ENCODE measurements at regions not wholly inside any gene's neighbourhood (a gene's known extent, or its start where the extent isn't known, plus 50 kb on each side); places are given as distances from the start of the nearest gene placed in this dataset.

GRCh38 chr7:16060502-16060901 is 360.8 kb downstream of the CRPPA start:
- H3K4me1 ChIP-seq = peaks cover 0 to 10% of the 10 kb centered on the region in 2 donors
- DNase-seq (no peak), ATAC-seq (no peak)
- peak overlapping the region in 2 of 4 donors; percentile 6 to 74 for H3K27ac ChIP-seq
- no peak overlapping the region for H3K4me3 ChIP-seq
- no peaks in the 10 kb centered on the region for H3K9me3 ChIP-seq
- intact Hi-C loops (cut with DNase I; ENCODE audit: low total_unique reads) (loop anchor here (10.0 kb wide), 1 partner anchor 506 kb away; no protein-coding TSS in a partner anchor), in situ Hi-C loops (cut with MboI; ENCODE audit: low sequenced_read_pairs in 4 of 4) (loop anchor here in 3 of 4 donors (10.0 to 25.0 kb wide), 4 partner anchors 373 to 506 kb away; partner anchors contain the start of genes MEOX2 (in 2 of the 3) and AGMO (in 1 of the 3))
- no peaks in the 10 kb centered on the region for H3K36me3 ChIP-seq
- H3K27me3 ChIP-seq = no peaks in the 10 kb centered on the region
- TF ChIP-seq CTCF (IDR thresholded peaks at IDR 0.05 in 4 of 5, conservative IDR thresholded peaks at IDR 0.05 in 1 of 5) (no peak), POLR2A (IDR thresholded peaks at IDR 0.05) (no peak)

GRCh38 chr7:16055263-16055976 is 365.9 kb downstream of the CRPPA start:
- no peak for TF ChIP-seq POLR2A (IDR thresholded peaks at IDR 0.05)
- no peak for TF ChIP-seq CTCF (IDR thresholded peaks at IDR 0.05 in 4 of 5, conservative IDR thresholded peaks at IDR 0.05 in 1 of 5)
- DNase-seq = no peak
- in situ Hi-C loops (cut with MboI; ENCODE audit: low sequenced_read_pairs in 4 of 4) (loop anchor here in 2 of 4 donors (25.0 kb wide), 2 partner anchors 368 to 493 kb away; partner anchors contain the start of genes AGMO (in 1 of the 2) and MEOX2 (in 1 of the 2)), intact Hi-C loops (cut with DNase I; ENCODE audit: low total_unique reads) (no loop called here)
- Histone ChIP-seq H3K4me3 (no peak overlapping the region), H3K27ac (no peak overlapping the region), H3K36me3 (no peaks in the 10 kb centered on the region), H3K4me1 (no peaks in the 10 kb centered on the region), H3K27me3 (no peaks in the 10 kb centered on the region), H3K9me3 (no peaks in the 10 kb centered on the region)
- ATAC-seq = no peak

- in situ Hi-C loops (cut with MboI; ENCODE audit: low sequenced_read_pairs in 4 of 4) = loop anchor here in 2 of 4 donors (25.0 kb wide), 2 partner anchors 364 to 489 kb away; partner anchors contain the start of genes AGMO (in 1 of the 2) and MEOX2 (in 1 of the 2)
- DNase-seq = no peak
- Histone ChIP-seq H3K4me1 (no peaks in the 10 kb centered on the region), H3K27me3 (no peaks in the 10 kb centered on the region), H3K4me3 (no peak overlapping the region), H3K27ac (no peak overlapping the region), H3K36me3 (no peaks in the 10 kb centered on the region), H3K9me3 (no peaks in the 10 kb centered on the region)
- intact Hi-C loops (cut with DNase I; ENCODE audit: low total_unique reads) = no loop called here
- TF ChIP-seq POLR2A (IDR thresholded peaks at IDR 0.05) (no peak), CTCF (IDR thresholded peaks at IDR 0.05 in 4 of 5, conservative IDR thresholded peaks at IDR 0.05 in 1 of 5) (no peak)
- ATAC-seq = no peak
Observed at GRCh38 chr7:16051561-16052255, 365.2 kb upstream of the MEOX2 start.

- TF ChIP-seq POLR2A (IDR thresholded peaks at IDR 0.05) (no peak), CTCF (IDR thresholded peaks at IDR 0.05 in 4 of 5, conservative IDR thresholded peaks at IDR 0.05 in 1 of 5) (no peak)
- intact Hi-C loops (cut with DNase I; ENCODE audit: low total_unique reads) (no loop called here), in situ Hi-C loops (cut with MboI; ENCODE audit: low sequenced_read_pairs in 4 of 4) (no loop called here)
Observed at GRCh38 chr7:16046041-16046440, 359.6 kb upstream of the MEOX2 start.

More at GRCh38 chr7:16046041-16046440, 359.6 kb upstream of the MEOX2 start:
- DNase-seq (no peak), ATAC-seq (no peak)
- Histone ChIP-seq H3K27me3 (no peaks in the 10 kb centered on the region), H3K4me1 (no peaks in the 10 kb centered on the region), H3K9me3 (no peaks in the 10 kb centered on the region), H3K36me3 (no peaks in the 10 kb centered on the region), H3K4me3 (no peak overlapping the region), H3K27ac (no peak overlapping the region)
